ENCODE measurements at regions not wholly inside any gene's neighbourhood (a gene's known extent, or its start where the extent isn't known, plus 50 kb on each side); places are given as distances from the start of the nearest gene placed in this dataset.

DNA sequence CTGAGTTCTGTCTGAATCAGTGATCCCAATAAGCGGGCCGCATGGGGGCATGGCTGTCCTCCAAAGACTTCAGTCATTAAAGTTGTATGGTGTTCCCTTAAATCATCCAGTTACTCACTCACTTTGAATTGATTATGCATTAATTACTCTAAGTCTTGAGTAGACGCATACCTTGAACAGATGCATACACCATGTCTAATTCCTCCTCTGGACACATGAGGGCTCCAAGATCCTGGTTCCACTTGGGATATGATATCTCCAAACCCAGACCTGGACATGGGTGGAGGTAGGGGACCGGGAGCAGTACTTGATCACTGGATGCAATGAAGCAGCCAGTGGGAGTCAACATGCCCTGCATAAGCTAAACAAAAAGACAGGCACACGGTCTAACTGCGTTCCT, 204.5 kb downstream of the FNDC1 start:
- Histone ChIP-seq H3K9ac (ENCODE audit: low read length) (no peak overlapping the region), H3K4me3 (ENCODE audit: insufficient read depth, low read length, poor library complexity, severe bottlenecking) (no peak overlapping the region), H3K9me2 (replicated peaks; ENCODE audit: insufficient read depth, low read length) (no peaks in the 10 kb centered on the region), H3K27ac (ENCODE audit: low read depth, low read length) (no peak overlapping the region), H3K36me3 (ENCODE audit: low read length) (no peaks in the 10 kb centered on the region), H3K4me2 (ENCODE audit: low read depth, low read length, poor library complexity, severe bottlenecking) (no peak overlapping the region), H3K79me2 (ENCODE audit: insufficient read depth, low read length) (no peaks in the 10 kb centered on the region), H4K20me1 (ENCODE audit: low read depth, low read length) (no peaks in the 10 kb centered on the region), H3K27me3 (ENCODE audit: low read length) (no peaks in the 10 kb centered on the region), H3K9me3 (ENCODE audit: insufficient read depth, low read length) (no peaks in the 10 kb centered on the region), H3F3A (ENCODE audit: insufficient read depth) (no peaks in the 10 kb centered on the region), H2AFZ (ENCODE audit: low read depth, low read length, severe bottlenecking) (no peak overlapping the region)
- TF ChIP-seq EZH2phosphoT487 (conservative IDR thresholded peaks at IDR 0.05; ENCODE audit: low read length), result no peak
- TF ChIP-seq, protein P1, sequence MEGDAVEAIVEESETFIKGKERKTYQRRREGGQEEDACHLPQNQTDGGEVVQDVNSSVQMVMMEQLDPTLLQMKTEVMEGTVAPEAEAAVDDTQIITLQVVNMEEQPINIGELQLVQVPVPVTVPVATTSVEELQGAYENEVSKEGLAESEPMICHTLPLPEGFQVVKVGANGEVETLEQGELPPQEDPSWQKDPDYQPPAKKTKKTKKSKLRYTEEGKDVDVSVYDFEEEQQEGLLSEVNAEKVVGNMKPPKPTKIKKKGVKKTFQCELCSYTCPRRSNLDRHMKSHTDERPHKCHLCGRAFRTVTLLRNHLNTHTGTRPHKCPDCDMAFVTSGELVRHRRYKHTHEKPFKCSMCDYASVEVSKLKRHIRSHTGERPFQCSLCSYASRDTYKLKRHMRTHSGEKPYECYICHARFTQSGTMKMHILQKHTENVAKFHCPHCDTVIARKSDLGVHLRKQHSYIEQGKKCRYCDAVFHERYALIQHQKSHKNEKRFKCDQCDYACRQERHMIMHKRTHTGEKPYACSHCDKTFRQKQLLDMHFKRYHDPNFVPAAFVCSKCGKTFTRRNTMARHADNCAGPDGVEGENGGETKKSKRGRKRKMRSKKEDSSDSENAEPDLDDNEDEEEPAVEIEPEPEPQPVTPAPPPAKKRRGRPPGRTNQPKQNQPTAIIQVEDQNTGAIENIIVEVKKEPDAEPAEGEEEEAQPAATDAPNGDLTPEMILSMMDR (IDR thresholded peaks at IDR 0.05; ENCODE audit: insufficient read depth, low read length, poor library complexity, severe bottlenecking), result no peak

- Histone ChIP-seq H3K4me3 (ENCODE audit: insufficient read depth, low read length, poor library complexity, severe bottlenecking) (no peak overlapping the region), H3K27ac (ENCODE audit: low read depth, low read length) (no peak overlapping the region), H3K79me2 (ENCODE audit: insufficient read depth, low read length) (no peaks in the 10 kb centered on the region), H3K27me3 (ENCODE audit: low read length) (no peaks in the 10 kb centered on the region), H4K20me1 (ENCODE audit: low read depth, low read length) (no peaks in the 10 kb centered on the region), H3K9ac (ENCODE audit: low read length) (no peak overlapping the region), H3K9me3 (ENCODE audit: insufficient read depth, low read length) (no peaks in the 10 kb centered on the region), H3F3A (ENCODE audit: insufficient read depth) (no peaks in the 10 kb centered on the region), H3K36me3 (ENCODE audit: low read length) (no peaks in the 10 kb centered on the region), H2AFZ (ENCODE audit: low read depth, low read length, severe bottlenecking) (no peak overlapping the region), H3K9me2 (replicated peaks; ENCODE audit: insufficient read depth, low read length) (no peaks in the 10 kb centered on the region), H3K4me2 (ENCODE audit: low read depth, low read length, poor library complexity, severe bottlenecking) (no peak overlapping the region)
- TF ChIP-seq, protein P1 (IDR thresholded peaks at IDR 0.05; ENCODE audit: insufficient read depth, low read length, poor library complexity, severe bottlenecking), result no peak
- no peak for TF ChIP-seq EZH2phosphoT487 (conservative IDR thresholded peaks at IDR 0.05; ENCODE audit: low read length)
Observed at GRCh38 chr6:159372333-159372732, 203.1 kb downstream of the FNDC1 start.

DNA sequence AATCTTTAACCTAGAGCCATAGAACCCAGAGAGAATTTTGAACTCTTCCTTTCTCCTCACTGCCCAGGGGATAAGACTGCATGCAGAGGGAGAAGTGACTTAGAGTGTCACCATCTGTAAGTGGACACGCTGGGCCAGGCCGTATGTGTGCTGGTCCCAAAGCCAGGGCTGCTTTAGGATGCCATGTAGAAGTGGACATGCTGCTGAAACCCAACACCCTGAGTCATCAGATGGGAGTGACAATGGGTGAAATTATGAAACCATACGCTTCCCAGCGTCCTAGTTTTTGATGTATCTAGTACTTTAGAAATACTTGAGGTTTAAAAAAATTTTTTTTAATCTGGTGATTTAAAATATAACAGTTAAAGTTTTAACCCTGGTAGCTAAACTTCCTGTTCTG, 191.1 kb downstream of the FNDC1 start:
- no peak overlapping the region for H3K27ac ChIP-seq (ENCODE audit: low read depth, low read length)
- no peak overlapping the region for H2AFZ ChIP-seq (ENCODE audit: low read depth, low read length, severe bottlenecking)
- H3K4me3 ChIP-seq (ENCODE audit: insufficient read depth, low read length, poor library complexity, severe bottlenecking), result no peak overlapping the region
- TF ChIP-seq EZH2phosphoT487 (conservative IDR thresholded peaks at IDR 0.05; ENCODE audit: low read length), result no peak
- TF ChIP-seq, protein P1 (IDR thresholded peaks at IDR 0.05; ENCODE audit: insufficient read depth, low read length, poor library complexity, severe bottlenecking), result no peak
- H3K9me2 ChIP-seq (replicated peaks; ENCODE audit: insufficient read depth, low read length), result no peaks in the 10 kb centered on the region
- H3K4me2 ChIP-seq (ENCODE audit: low read depth, low read length, poor library complexity, severe bottlenecking), result no peak overlapping the region
- H3K9ac ChIP-seq (ENCODE audit: low read length), result no peak overlapping the region
- H3K79me2 ChIP-seq (ENCODE audit: insufficient read depth, low read length), result no peaks in the 10 kb centered on the region
- no peaks in the 10 kb centered on the region for H3K36me3 ChIP-seq (ENCODE audit: low read length)
- H4K20me1 ChIP-seq (ENCODE audit: low read depth, low read length), result no peaks in the 10 kb centered on the region
- no peaks in the 10 kb centered on the region for H3F3A ChIP-seq (ENCODE audit: insufficient read depth)
- H3K9me3 ChIP-seq (ENCODE audit: insufficient read depth, low read length), result no peaks in the 10 kb centered on the region
- H3K27me3 ChIP-seq (ENCODE audit: low read length), result no peaks in the 10 kb centered on the region

All from SU-DHL-6 (cell line).